Spinal cord (tissue), 9 donors: ENCODE measurements at regions not wholly inside any gene's neighbourhood (a gene's known extent, or its start where the extent isn't known, plus 50 kb on each side); places are given as distances from the start of the nearest gene placed in this dataset.

Source experiments
- DNase-seq, 6 donors: peaks; one replicate each; pipeline versions ENCODE4 v3.0.0 to v3.0.0-alpha.2; 2013 to 2015; ENCODE audit warnings: low spot score in 6 of 6, low read depth in 4 of 6
- H3K27ac ChIP-seq: one replicate; pipeline ENCODE4 v1.5.1; 2013; ENCODE audit warnings: low read depth, low read length, control low read depth
- H3K27me3 ChIP-seq: one replicate; pipeline ENCODE4 v1.6.1; 2013; ENCODE audit warnings: low read length; ENCODE audit not compliant: control insufficient read depth, insufficient read depth
- H3K36me3 ChIP-seq: one replicate; pipeline ENCODE4 v1.6.1; 2013; ENCODE audit warnings: low read length; ENCODE audit not compliant: control insufficient read depth, insufficient read depth
- H3K4me1 ChIP-seq: one replicate; pipeline ENCODE4 v1.6.1; 2013; ENCODE audit warnings: low read length; ENCODE audit not compliant: control insufficient read depth, insufficient read depth
- H3K4me3 ChIP-seq: one replicate; pipeline ENCODE4 v1.5.1; 2013; ENCODE audit warnings: low read depth, low read length, control low read depth
- H3K9me3 ChIP-seq: one replicate; pipeline ENCODE4 v1.6.1; 2013; ENCODE audit warnings: low read length; ENCODE audit not compliant: control insufficient read depth, insufficient read depth
- WGBS: methylation state at CpG from one replicate; pipeline ENCODE4 v1.1.5; 2013; ENCODE audit warnings: missing lambda C conversion rate; ENCODE audit not compliant: insufficient coverage; 5-methylcytosine and 5-hydroxymethylcytosine counted together
- donor health status: healthy.

- peak in 1 of 6 donors; percentile 30 for DNase-seq
- WGBS, result no CpG with 5 or more reads among the region's 1 CpG
- no peaks in the 10 kb centered on the region for H3K27me3 ChIP-seq
These were observed 782.4 kb downstream of the REEP3 start for GRCh38 chr10:64303566-64303965.

GRCh38 chr10:64306729-64307327 is 785.6 kb downstream of the REEP3 start:
- Histone ChIP-seq H3K4me3 (no peak overlapping the region), H3K27ac (no peak overlapping the region), H3K36me3 (no peaks in the 10 kb centered on the region), H3K27me3 (no peaks in the 10 kb centered on the region), H3K9me3 (no peaks in the 10 kb centered on the region), H3K4me1 (no peaks in the 10 kb centered on the region)
- DNase-seq, result peak in 1 of 6 donors; percentile 42
- WGBS, result 67% methylated on average over 3 of the region's 3 CpGs

More at GRCh38 chr10:64303566-64303965, 782.4 kb downstream of the REEP3 start:
- Histone ChIP-seq H3K4me1 (no peaks in the 10 kb centered on the region), H3K4me3 (no peak overlapping the region), H3K9me3 (no peaks in the 10 kb centered on the region), H3K36me3 (no peaks in the 10 kb centered on the region), H3K27ac (no peak overlapping the region)

- Histone ChIP-seq H3K27me3 (no peaks in the 10 kb centered on the region), H3K4me3 (no peak overlapping the region), H3K4me1 (no peaks in the 10 kb centered on the region), H3K9me3 (no peaks in the 10 kb centered on the region), H3K36me3 (no peaks in the 10 kb centered on the region), H3K27ac (no peak overlapping the region)
- DNase-seq, result peak in 1 of 6 donors; percentile 73
- WGBS, result no CpG with 5 or more reads among the region's 5 CpGs
These were observed 791.7 kb downstream of the REEP3 start for GRCh38 chr10:64312876-64313275.

- DNase-seq, result no peak
- WGBS, result no CpG with 5 or more reads among the region's 2 CpGs
- Histone ChIP-seq H3K4me3 (no peak overlapping the region), H3K27me3 (no peaks in the 10 kb centered on the region), H3K36me3 (no peaks in the 10 kb centered on the region), H3K27ac (no peak overlapping the region), H3K4me1 (no peaks in the 10 kb centered on the region), H3K9me3 (no peaks in the 10 kb centered on the region)
These were observed 792.8 kb downstream of the REEP3 start for GRCh38 chr10:64313967-64314366.

GRCh38 chr10:64316416-64316815 is 795.2 kb downstream of the REEP3 start:
- no peak overlapping the region for H3K4me3 ChIP-seq
- WGBS, result no CpG with 5 or more reads among the region's 1 CpG
- H3K27me3 ChIP-seq, result no peaks in the 10 kb centered on the region
- H3K27ac ChIP-seq, result no peak overlapping the region
- no peaks in the 10 kb centered on the region for H3K9me3 ChIP-seq
- H3K36me3 ChIP-seq, result no peaks in the 10 kb centered on the region
- no peaks in the 10 kb centered on the region for H3K4me1 ChIP-seq
- peak in 1 of 6 donors; percentile 17 for DNase-seq

GRCh38 chr10:64316833-64317232 is 795.6 kb downstream of the REEP3 start:
- H3K27ac ChIP-seq, result no peak overlapping the region
- H3K4me3 ChIP-seq, result no peak overlapping the region
- DNase-seq, result no peak
- no CpG with 5 or more reads among the region's 3 CpGs for WGBS
- H3K4me1 ChIP-seq, result no peaks in the 10 kb centered on the region
- H3K36me3 ChIP-seq, result no peaks in the 10 kb centered on the region
- no peaks in the 10 kb centered on the region for H3K9me3 ChIP-seq
- no peaks in the 10 kb centered on the region for H3K27me3 ChIP-seq

- H3K27ac ChIP-seq, result no peak overlapping the region
- WGBS, result 100% methylated on average over 3 of the region's 6 CpGs
- H3K36me3 ChIP-seq, result no peaks in the 10 kb centered on the region
- DNase-seq, result peak in 1 of 6 donors; percentile 11
- no peaks in the 10 kb centered on the region for H3K27me3 ChIP-seq
- H3K9me3 ChIP-seq, result no peaks in the 10 kb centered on the region
- H3K4me1 ChIP-seq, result no peaks in the 10 kb centered on the region
- H3K4me3 ChIP-seq, result no peak overlapping the region
These were observed 799.2 kb downstream of the REEP3 start for GRCh38 chr10:64320448-64320847.

GRCh38 chr10:64329510-64329909 is 808.3 kb downstream of the REEP3 start:
- Histone ChIP-seq H3K4me1 (no peaks in the 10 kb centered on the region), H3K4me3 (no peak overlapping the region), H3K27me3 (no peaks in the 10 kb centered on the region), H3K36me3 (no peaks in the 10 kb centered on the region), H3K9me3 (no peaks in the 10 kb centered on the region), H3K27ac (no peak overlapping the region)
- WGBS, result no CpG with 5 or more reads among the region's 5 CpGs
- DNase-seq, result no peak

- WGBS, result no CpG with 5 or more reads among the region's 1 CpG
These were observed 811.4 kb downstream of the REEP3 start for GRCh38 chr10:64332551-64332950.

GRCh38 chr10:64334084-64334483 is 812.9 kb downstream of the REEP3 start:
- Histone ChIP-seq H3K9me3 (no peaks in the 10 kb centered on the region), H3K4me3 (no peak overlapping the region), H3K4me1 (no peaks in the 10 kb centered on the region), H3K36me3 (no peaks in the 10 kb centered on the region), H3K27ac (no peak overlapping the region), H3K27me3 (no peaks in the 10 kb centered on the region)
- 93% methylated on average over 2 of the region's 4 CpGs for WGBS
- DNase-seq, result no peak

More at GRCh38 chr10:64332551-64332950, 811.4 kb downstream of the REEP3 start:
- Histone ChIP-seq H3K27ac (no peak overlapping the region), H3K4me1 (no peaks in the 10 kb centered on the region), H3K27me3 (no peaks in the 10 kb centered on the region), H3K36me3 (no peaks in the 10 kb centered on the region), H3K9me3 (no peaks in the 10 kb centered on the region), H3K4me3 (no peak overlapping the region)
- DNase-seq, result no peak
